GDM1 (cell line): ENCODE measurements at regions not wholly inside any gene's neighbourhood (a gene's known extent, or its start where the extent isn't known, plus 50 kb on each side); places are given as distances from the start of the nearest gene placed in this dataset.
"Not testable (repeated sequence)": the region's sequence is repeated elsewhere in the genome, so short reads cannot be mapped to it uniquely, and the experiment has no call there.

Source experiments
- DNase-seq: peaks from one replicate; lab custom pipeline; 2025; lab: John Stamatoyannopoulos, UW

GRCh38 chr10:84704101-84704500, 375.7 kb downstream of the CCSER2 start:
- DNase-seq = no peak

- no peak for DNase-seq
Observed at GRCh38 chr10:84706431-84706830, 378.0 kb downstream of the CCSER2 start.

GRCh38 chr10:84706875-84707274, 378.5 kb downstream of the CCSER2 start:
- no peak for DNase-seq

GRCh38 chr10:84715911-84716310, 387.5 kb downstream of the CCSER2 start:
- peak; percentile 7 for DNase-seq

- DNase-seq = no peak
Observed at GRCh38 chr10:84718877-84719616, 390.7 kb downstream of the CCSER2 start.

GRCh38 chr10:84719687-84720086, 391.3 kb downstream of the CCSER2 start:
- no peak for DNase-seq

- DNase-seq = no peak
Observed at GRCh38 chr10:84727398-84727797, 399.0 kb downstream of the CCSER2 start.

- not testable (repeated sequence) for DNase-seq
Observed at GRCh38 chr10:84739126-84739525, 410.7 kb downstream of the CCSER2 start.

GRCh38 chr10:84739641-84740040, 411.3 kb downstream of the CCSER2 start:
- DNase-seq = no peak

GRCh38 chr10:84743483-84743882, 415.1 kb downstream of the CCSER2 start:
- DNase-seq = no peak

- no peak for DNase-seq
Observed at GRCh38 chr10:84755311-84755710, 426.9 kb downstream of the CCSER2 start.

- not testable (repeated sequence) for DNase-seq
Observed at GRCh38 chr10:84756653-84757052, 428.3 kb downstream of the CCSER2 start.

- DNase-seq = not testable (repeated sequence)
Observed at GRCh38 chr10:84761994-84762614, 433.7 kb downstream of the CCSER2 start.

GRCh38 chr10:84762754-84763394, 434.5 kb downstream of the CCSER2 start:
- no peak for DNase-seq

GRCh38 chr10:84763965-84764364, 435.6 kb downstream of the CCSER2 start:
- no peak for DNase-seq

- no peak for DNase-seq
Observed at GRCh38 chr10:84765086-84765485, 436.7 kb downstream of the CCSER2 start.

- no peak for DNase-seq
Observed at GRCh38 chr10:84765656-84766055, 437.3 kb downstream of the CCSER2 start.

GRCh38 chr10:84766923-84767322, 438.5 kb downstream of the CCSER2 start:
- no peak for DNase-seq

- no peak for DNase-seq
Observed at GRCh38 chr10:84768132-84768531, 439.7 kb downstream of the CCSER2 start.

- no peak for DNase-seq
Observed at GRCh38 chr10:84770824-84771223, 442.4 kb downstream of the CCSER2 start.

- no peak for DNase-seq
Observed at GRCh38 chr10:84783386-84783785, 455.0 kb downstream of the CCSER2 start.

GRCh38 chr10:84783909-84784308, 455.5 kb downstream of the CCSER2 start:
- DNase-seq = no peak

GRCh38 chr10:84784749-84785148, 456.4 kb downstream of the CCSER2 start:
- DNase-seq = no peak
